ENCODE measurements at regions not wholly inside any gene's neighbourhood (a gene's known extent, or its start where the extent isn't known, plus 50 kb on each side); places are given as distances from the start of the nearest gene placed in this dataset.
"Not testable (repeated sequence)": the region's sequence is repeated elsewhere in the genome, so short reads cannot be mapped to it uniquely, and the experiment has no call there.

DNA sequence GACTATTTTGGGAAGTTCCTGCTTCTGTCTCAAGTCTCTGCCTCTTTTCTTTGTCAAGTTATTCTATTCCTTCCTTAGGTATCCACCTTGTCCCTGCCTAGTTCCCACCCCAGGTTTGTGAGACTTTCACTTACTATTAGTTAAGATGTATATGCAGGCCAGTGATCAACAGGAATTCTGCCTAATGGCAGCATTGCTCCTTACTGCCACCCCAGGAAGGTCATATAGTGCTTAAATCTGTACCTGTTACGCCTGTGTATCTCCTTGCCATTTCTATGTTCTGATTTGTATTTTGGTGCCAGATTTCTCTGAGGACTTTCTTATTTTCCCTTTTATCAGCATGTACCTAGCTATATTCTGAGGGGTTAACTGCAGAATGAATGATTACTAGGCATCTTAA lies 746.0 kb upstream of the TMEFF2 start:
- WGBS, 5 donors: 76 to 91% (median 88%) methylated on average over 1 of the region's 1 CpG
- DNase-seq: no peak
- Histone ChIP-seq H3K36me3 (no peaks in the 10 kb centered on the region), H3K27me3 (replicated peaks in 1 of 7) (no peaks in the 10 kb centered on the region), H3K4me1 (no peaks in the 10 kb centered on the region), H3K4me3 (no peak overlapping the region), H3K27ac (no peak overlapping the region), H3K9me3 (peaks cover 0 to 10% (median 0%) of the 10 kb centered on the region in 8 donors)
- intact Hi-C loops (cut with DNase I; ENCODE audit: low total_unique reads): no loop called here
- TF ChIP-seq POLR2AphosphoS5 (IDR thresholded peaks at IDR 0.05) (no peak), POLR2A (IDR thresholded peaks at IDR 0.05) (no peak)
- TF ChIP-seq, protein P1, sequence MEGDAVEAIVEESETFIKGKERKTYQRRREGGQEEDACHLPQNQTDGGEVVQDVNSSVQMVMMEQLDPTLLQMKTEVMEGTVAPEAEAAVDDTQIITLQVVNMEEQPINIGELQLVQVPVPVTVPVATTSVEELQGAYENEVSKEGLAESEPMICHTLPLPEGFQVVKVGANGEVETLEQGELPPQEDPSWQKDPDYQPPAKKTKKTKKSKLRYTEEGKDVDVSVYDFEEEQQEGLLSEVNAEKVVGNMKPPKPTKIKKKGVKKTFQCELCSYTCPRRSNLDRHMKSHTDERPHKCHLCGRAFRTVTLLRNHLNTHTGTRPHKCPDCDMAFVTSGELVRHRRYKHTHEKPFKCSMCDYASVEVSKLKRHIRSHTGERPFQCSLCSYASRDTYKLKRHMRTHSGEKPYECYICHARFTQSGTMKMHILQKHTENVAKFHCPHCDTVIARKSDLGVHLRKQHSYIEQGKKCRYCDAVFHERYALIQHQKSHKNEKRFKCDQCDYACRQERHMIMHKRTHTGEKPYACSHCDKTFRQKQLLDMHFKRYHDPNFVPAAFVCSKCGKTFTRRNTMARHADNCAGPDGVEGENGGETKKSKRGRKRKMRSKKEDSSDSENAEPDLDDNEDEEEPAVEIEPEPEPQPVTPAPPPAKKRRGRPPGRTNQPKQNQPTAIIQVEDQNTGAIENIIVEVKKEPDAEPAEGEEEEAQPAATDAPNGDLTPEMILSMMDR (IDR thresholded peaks at IDR 0.05 in 8 of 11, conservative IDR thresholded peaks at IDR 0.05 in 3 of 11): no peak

- no peak overlapping the region for H3K27ac ChIP-seq
- intact Hi-C loops (cut with DNase I; ENCODE audit: low total_unique reads): no loop called here
- no peaks in the 10 kb centered on the region for H3K27me3 ChIP-seq (replicated peaks in 1 of 7)
- H3K4me1 ChIP-seq: no peaks in the 10 kb centered on the region
- DNase-seq: no peak
- H3K9me3 ChIP-seq: peaks cover 0 to 25% (median 0%) of the 10 kb centered on the region in 8 donors
- 0 to 38% (median 33%) methylated on average over 1 of the region's 1 CpG for WGBS, 5 donors
- H3K4me3 ChIP-seq: no peak overlapping the region
- no peaks in the 10 kb centered on the region for H3K36me3 ChIP-seq
- TF ChIP-seq POLR2AphosphoS5 (IDR thresholded peaks at IDR 0.05) (no peak), POLR2A (IDR thresholded peaks at IDR 0.05) (no peak)
- TF ChIP-seq, protein P1 (IDR thresholded peaks at IDR 0.05 in 8 of 11, conservative IDR thresholded peaks at IDR 0.05 in 3 of 11): no peak
These were observed 737.6 kb upstream of the TMEFF2 start for GRCh38 chr2:192932376-192932775.

DNA sequence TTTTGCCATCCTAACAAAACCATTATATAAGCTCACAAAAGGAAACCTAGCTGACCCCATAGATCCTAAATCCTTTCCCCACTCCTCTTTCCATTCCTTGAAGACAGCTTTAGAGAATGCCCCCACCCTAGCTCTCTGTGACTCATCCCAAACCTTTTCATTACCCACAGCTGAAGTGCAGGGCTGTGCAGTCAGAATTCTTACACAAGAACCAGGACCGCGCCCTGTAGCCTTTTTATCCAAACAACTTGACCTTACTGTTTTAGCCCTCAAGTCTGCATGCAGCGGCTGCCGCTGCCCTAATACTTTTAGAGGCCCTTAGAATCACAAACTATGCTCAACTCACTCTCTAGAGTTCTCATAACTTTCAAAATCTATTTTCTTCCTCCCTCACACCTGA lies 726.9 kb upstream of the TMEFF2 start:
- intact Hi-C loops (cut with DNase I; ENCODE audit: low total_unique reads); H3K4me3 ChIP-seq; DNase-seq; H3K27me3 ChIP-seq (replicated peaks in 1 of 7); H3K36me3 ChIP-seq; H3K27ac ChIP-seq; H3K4me1 ChIP-seq: not testable (repeated sequence)
- H3K9me3 ChIP-seq: peaks cover 0 to 20% (median 16%) of the 10 kb centered on the region in 8 donors
- WGBS, 5 donors: 83 to 97% (median 91%) methylated on average over 4 of the region's 4 CpGs

GRCh38 chr2:192901446-192901845 lies 706.7 kb upstream of the TMEFF2 start:
- no peaks in the 10 kb centered on the region for H3K36me3 ChIP-seq
- no peaks in the 10 kb centered on the region for H3K4me1 ChIP-seq
- no peaks in the 10 kb centered on the region for H3K27me3 ChIP-seq (replicated peaks in 1 of 7)
- H3K4me3 ChIP-seq: no peak overlapping the region
- no peaks in the 10 kb centered on the region for H3K9me3 ChIP-seq
- TF ChIP-seq, protein P1 (IDR thresholded peaks at IDR 0.05 in 8 of 11, conservative IDR thresholded peaks at IDR 0.05 in 3 of 11): no peak
- TF ChIP-seq POLR2A (IDR thresholded peaks at IDR 0.05) (no peak), POLR2AphosphoS5 (IDR thresholded peaks at IDR 0.05) (no peak)
- intact Hi-C loops (cut with DNase I; ENCODE audit: low total_unique reads): no loop called here
- no peak for DNase-seq
- no peak overlapping the region for H3K27ac ChIP-seq

- Histone ChIP-seq H3K36me3 (no peaks in the 10 kb centered on the region), H3K27ac (no peak overlapping the region), H3K4me1 (no peaks in the 10 kb centered on the region), H3K9me3 (no peaks in the 10 kb centered on the region), H3K27me3 (replicated peaks in 1 of 7) (no peaks in the 10 kb centered on the region), H3K4me3 (no peak overlapping the region)
- 82 to 90% (median 85%) methylated on average over 3 of the region's 3 CpGs for WGBS, 5 donors
- DNase-seq: no peak
- TF ChIP-seq, protein P1 (IDR thresholded peaks at IDR 0.05 in 8 of 11, conservative IDR thresholded peaks at IDR 0.05 in 3 of 11): no peak
- TF ChIP-seq POLR2A (IDR thresholded peaks at IDR 0.05): no peak
- no peak for TF ChIP-seq POLR2AphosphoS5 (IDR thresholded peaks at IDR 0.05)
- intact Hi-C loops (cut with DNase I; ENCODE audit: low total_unique reads): no loop called here
These were observed 704.7 kb upstream of the TMEFF2 start for GRCh38 chr2:192899466-192899865.

GRCh38 chr2:192893976-192894375 lies 699.2 kb upstream of the TMEFF2 start:
- WGBS, 5 donors: 86 to 96% (median 92%) methylated on average over 6 to 29 of the region's 29 CpGs
- H3K9me3 ChIP-seq; H3K27me3 ChIP-seq (replicated peaks in 1 of 7); H3K4me1 ChIP-seq; DNase-seq; H3K36me3 ChIP-seq; H3K27ac ChIP-seq; H3K4me3 ChIP-seq; intact Hi-C loops (cut with DNase I; ENCODE audit: low total_unique reads): not testable (repeated sequence)

Measured in spleen (tissue), 11 donors.